ENCODE measurements at regions not wholly inside any gene's neighbourhood (a gene's known extent, or its start where the extent isn't known, plus 50 kb on each side); places are given as distances from the start of the nearest gene placed in this dataset.

DNA sequence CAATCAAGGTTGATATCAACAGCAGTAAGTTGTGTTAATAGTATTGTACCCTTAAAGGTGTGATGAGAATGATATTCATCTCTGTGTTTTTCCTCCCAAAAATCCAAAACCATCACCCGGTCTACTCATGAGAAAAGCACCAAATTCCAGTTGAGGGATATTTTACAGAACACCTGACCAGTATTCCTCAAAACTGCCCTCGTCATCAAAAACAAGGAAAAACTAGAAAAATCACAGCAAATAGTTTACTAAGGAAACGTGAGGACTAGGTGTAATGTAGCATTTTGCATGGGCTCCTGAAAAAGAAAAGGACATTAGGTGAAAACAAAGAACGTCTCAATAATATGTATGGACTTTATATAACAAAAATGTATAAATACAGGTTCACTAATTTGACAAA lies 394.4 kb upstream of the NRSN1 start:
- TF ChIP-seq SP2 (tag by site-specific recombination; IDR thresholded peaks at IDR 0.05) (no peak), ZNF146 (tag by site-specific recombination; IDR thresholded peaks at IDR 0.05) (no peak), ZNF266 (tag by site-specific recombination; IDR thresholded peaks at IDR 0.05; ENCODE audit: low read depth) (no peak), ZNF23 (tag by site-specific recombination; IDR thresholded peaks at IDR 0.05; ENCODE audit: borderline replicate concordance) (no peak), ZNF837 (tag by site-specific recombination; IDR thresholded peaks at IDR 0.05) (no peak), ZNF302 (tag by site-specific recombination; IDR thresholded peaks at IDR 0.05; ENCODE audit: low read depth) (no peak), ZNF391 (tag by site-specific recombination; IDR thresholded peaks at IDR 0.05; ENCODE audit: borderline replicate concordance, low read depth) (no peak), ZNF423 (tag by site-specific recombination; IDR thresholded peaks at IDR 0.05) (no peak), KLF16 (tag by site-specific recombination; IDR thresholded peaks at IDR 0.05) (no peak)
- TF ChIP-seq, protein P1, sequence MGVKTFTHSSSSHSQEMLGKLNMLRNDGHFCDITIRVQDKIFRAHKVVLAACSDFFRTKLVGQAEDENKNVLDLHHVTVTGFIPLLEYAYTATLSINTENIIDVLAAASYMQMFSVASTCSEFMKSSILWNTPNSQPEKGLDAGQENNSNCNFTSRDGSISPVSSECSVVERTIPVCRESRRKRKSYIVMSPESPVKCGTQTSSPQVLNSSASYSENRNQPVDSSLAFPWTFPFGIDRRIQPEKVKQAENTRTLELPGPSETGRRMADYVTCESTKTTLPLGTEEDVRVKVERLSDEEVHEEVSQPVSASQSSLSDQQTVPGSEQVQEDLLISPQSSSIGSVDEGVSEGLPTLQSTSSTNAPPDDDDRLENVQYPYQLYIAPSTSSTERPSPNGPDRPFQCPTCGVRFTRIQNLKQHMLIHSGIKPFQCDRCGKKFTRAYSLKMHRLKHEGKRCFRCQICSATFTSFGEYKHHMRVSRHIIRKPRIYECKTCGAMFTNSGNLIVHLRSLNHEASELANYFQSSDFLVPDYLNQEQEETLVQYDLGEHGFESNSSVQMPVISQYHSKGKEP (tag by site-specific recombination; IDR thresholded peaks at IDR 0.05): no peak
- TF ChIP-seq, protein P2, sequence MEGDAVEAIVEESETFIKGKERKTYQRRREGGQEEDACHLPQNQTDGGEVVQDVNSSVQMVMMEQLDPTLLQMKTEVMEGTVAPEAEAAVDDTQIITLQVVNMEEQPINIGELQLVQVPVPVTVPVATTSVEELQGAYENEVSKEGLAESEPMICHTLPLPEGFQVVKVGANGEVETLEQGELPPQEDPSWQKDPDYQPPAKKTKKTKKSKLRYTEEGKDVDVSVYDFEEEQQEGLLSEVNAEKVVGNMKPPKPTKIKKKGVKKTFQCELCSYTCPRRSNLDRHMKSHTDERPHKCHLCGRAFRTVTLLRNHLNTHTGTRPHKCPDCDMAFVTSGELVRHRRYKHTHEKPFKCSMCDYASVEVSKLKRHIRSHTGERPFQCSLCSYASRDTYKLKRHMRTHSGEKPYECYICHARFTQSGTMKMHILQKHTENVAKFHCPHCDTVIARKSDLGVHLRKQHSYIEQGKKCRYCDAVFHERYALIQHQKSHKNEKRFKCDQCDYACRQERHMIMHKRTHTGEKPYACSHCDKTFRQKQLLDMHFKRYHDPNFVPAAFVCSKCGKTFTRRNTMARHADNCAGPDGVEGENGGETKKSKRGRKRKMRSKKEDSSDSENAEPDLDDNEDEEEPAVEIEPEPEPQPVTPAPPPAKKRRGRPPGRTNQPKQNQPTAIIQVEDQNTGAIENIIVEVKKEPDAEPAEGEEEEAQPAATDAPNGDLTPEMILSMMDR (tag by site-specific recombination; IDR thresholded peaks at IDR 0.05): no peak
